GM12892 (cell line): ENCODE measurements at regions not wholly inside any gene's neighbourhood (a gene's known extent, or its start where the extent isn't known, plus 50 kb on each side); places are given as distances from the start of the nearest gene placed in this dataset.

Experiments
- POLR2A ChIP-seq: IDR thresholded peaks from 2 replicates; pipeline ENCODE4 v1.6.1; 2011; ENCODE audit warnings: low read depth, low read length, control low read depth
- POLR2AphosphoS5 ChIP-seq: IDR thresholded peaks from 2 replicates; pipeline ENCODE4 v1.6.1; 2011; ENCODE audit warnings: low read depth, low read length, control low read depth
- TAF1 ChIP-seq: IDR thresholded peaks from 2 replicates; pipeline ENCODE4 v1.6.1; 2011; ENCODE audit warnings: low read depth, mild to moderate bottlenecking, control low read depth, low read length, borderline replicate concordance

- no peak for TF ChIP-seq TAF1
- TF ChIP-seq POLR2AphosphoS5: no peak
- no peak for TF ChIP-seq POLR2A
Observed at GRCh38 chr20:53874706-53875105, 195.7 kb downstream of the BCAS1 start.
